ENCODE measurements at regions not wholly inside any gene's neighbourhood (a gene's known extent, or its start where the extent isn't known, plus 50 kb on each side); places are given as distances from the start of the nearest gene placed in this dataset.
"Not testable (repeated sequence)": the region's sequence is repeated elsewhere in the genome, so short reads cannot be mapped to it uniquely, and the experiment has no call there.

DNA sequence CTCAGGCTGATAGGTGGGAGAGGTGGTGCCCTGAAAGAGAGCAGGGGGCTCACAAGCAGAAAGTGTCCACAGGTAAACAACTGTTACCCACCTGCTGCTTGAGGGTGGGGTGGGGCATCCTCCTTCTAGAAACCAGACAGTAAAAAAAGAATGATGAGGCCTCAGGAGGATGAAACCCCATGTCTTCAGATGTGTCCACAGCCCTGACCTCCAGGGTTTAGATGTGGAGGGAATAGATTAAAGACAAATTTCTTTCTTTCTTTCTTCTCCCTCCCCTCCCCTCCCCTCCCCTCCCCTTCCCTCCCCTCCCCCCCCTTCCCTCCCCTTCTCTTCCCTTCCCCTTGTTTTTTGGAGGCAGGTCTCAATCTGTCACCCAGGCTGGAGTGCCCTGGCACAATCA lies 333.5 kb upstream of the NUPR2 start:
- no peak for DNase-seq

DNA sequence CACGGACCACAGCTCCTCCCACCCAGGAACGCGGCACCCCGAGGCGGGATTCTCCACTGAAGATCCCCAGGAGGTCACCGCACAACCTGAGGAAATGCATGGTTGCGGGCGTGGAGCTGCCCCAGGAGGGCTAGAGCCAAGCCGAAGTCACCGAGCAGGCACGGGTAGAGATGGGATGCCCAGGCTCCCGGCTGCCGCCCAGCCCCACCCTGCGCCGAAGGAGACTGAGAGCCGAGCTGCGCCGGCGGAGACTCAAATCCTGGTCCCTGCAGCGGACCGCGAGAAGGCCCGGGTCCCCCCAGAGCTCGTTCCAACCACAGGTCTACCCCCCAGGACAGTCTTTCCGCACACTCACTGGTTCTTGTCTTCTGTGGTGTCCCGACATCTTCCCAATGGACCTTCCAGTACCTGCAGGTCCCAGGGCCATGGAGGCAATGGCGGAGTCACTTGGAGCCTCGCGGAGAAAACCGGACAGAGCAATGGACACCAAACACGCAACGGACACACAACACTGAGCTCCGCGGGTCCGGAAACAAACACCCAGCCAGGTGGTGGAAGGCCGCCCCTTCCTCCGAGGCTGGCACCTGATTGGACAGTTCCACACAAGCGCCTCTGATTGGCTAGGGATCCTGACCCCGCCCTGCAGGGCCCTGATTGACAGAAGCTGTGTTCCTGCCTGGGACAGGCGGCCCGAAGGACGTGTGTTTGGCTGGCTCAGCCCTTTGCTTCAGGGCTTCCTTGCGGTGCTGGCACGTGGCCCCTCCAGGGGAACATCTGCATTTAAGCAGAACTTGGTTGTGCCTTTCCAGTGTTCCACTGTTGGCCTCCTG lies 331.9 kb upstream of the NUPR2 start:
- DNase-seq, result no peak

DNA sequence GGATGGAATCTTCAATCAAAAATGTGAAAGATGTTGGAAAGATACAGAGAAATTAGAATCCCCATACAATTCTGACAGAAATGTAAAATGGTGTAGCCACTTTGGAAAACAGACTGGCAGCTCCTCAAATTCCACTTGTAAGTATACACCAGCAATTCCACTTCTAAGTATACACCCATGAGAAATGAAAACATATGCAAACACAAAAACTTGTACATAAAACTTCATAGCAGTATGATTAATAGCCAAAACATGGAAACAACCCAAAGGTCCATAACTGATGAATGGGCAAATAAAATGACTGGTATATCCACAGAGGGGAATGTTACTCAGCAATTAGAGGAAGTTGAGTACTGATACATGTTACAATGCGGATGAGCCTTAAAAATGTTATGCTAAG lies 304.3 kb upstream of the NUPR2 start:
- DNase-seq, result not testable (repeated sequence)

DNA sequence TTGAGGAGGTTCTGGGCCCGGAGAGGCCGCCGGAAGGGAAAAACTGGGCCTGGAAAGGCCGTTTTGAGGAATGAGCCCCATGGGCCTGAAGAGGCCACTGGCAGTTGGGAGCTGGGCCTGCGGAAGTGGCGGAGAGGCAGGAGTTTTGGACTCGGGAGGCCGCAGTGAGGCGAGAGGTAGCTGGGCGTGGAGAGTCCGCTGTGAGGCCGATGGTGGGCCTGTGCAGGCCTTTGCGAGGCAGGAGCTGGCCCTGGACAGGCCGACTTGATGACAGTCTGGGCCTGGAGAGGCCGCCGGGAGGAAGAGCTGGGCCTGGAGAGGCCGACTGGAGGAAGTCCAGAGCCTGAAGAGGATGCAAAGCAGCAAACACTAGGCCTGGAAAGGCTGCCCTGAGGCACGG lies 259.0 kb upstream of the NUPR2 start:
- DNase-seq, result no peak

DNA sequence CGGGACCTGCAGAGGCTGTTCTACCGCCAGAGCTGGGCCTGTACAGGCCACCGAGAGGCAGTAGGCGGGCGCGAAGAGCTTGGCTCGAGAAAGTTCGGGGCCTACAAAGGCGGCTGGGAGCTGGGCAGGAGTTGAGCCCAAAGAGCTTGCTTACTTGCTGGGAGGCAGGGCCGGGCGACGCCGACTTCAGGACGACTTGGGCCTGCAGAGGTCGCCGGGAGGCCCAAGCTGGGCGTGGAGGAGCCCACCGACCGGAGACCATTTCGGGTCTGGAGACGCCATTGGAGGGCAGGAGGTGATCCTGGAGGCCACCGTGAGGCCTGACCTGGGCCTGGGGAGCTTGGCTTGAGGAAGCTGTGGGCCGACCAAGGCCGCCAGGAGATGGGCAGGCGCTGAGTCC lies 258.4 kb upstream of the NUPR2 start:
- DNase-seq, result not testable (repeated sequence)

DNA sequence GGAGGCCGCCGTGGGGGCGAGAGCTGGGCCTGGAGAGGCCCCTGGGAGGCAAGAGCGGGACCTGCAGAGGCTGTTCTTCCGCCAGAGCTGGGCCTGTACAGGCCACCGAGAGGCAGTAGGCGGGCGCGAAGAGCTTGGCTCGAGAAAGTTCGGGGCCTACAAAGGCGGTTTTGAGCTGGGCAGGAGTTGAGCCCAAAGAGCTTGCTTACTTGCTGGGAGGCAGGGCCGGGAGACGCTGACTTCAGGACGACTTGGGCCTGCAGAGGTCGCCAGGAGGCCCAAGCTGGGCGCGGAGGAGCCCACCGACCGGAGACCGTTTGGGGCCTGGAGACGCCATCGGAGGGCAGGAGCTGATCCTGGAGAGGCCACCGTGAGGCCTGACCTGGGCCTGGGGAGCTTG lies 257.1 kb upstream of the NUPR2 start:
- peak; percentile 91 for DNase-seq

DNA sequence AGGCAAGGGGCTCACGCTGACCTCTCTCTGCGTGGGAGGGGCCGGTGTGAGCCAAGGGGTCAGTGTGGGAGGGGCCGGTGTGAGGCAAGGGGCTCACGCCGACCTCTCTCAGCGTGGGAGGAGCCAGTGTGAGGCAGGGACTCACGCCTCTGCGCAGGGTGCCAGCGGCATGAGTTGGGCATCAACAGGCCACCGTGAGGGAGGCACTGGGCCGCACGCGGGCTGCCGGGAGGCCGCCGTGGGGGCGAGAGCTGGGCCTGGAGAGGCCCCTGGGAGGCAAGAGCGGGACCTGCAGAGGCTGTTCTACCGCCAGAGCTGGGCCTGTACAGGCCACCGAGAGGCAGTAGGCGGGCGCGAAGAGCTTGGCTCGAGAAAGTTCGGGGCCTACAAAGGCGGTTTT lies 255.6 kb upstream of the NUPR2 start:
- not testable (repeated sequence) for DNase-seq

DNA sequence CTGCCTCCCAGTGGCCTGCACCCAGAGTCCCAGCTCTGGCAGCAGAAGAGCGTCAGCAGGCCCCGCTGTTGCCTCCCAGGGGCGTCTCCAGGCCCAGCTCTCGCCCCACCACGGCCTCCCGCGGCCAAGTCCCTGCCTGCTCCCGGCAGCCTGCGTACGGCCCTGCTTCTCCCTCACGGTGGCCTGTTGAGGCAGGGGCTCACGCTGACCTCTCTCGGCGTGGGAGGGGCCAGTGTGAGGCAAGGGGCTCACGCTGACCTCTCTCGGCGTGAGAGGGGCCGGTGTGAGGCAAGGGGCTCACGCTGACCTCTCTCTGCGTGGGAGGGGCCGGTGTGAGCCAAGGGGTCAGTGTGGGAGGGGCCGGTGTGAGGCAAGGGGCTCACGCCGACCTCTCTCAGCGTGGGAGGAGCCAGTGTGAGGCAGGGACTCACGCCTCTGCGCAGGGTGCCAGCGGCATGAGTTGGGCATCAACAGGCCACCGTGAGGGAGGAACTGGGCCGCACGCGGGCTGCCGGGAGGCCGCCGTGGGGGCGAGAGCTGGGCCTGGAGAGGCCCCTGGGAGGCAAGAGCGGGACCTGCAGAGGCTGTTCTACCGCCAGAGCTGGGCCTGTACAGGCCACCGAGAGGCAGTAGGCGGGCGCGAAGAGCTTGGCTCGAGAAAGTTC lies 254.1 kb upstream of the NUPR2 start:
- not testable (repeated sequence) for DNase-seq

DNA sequence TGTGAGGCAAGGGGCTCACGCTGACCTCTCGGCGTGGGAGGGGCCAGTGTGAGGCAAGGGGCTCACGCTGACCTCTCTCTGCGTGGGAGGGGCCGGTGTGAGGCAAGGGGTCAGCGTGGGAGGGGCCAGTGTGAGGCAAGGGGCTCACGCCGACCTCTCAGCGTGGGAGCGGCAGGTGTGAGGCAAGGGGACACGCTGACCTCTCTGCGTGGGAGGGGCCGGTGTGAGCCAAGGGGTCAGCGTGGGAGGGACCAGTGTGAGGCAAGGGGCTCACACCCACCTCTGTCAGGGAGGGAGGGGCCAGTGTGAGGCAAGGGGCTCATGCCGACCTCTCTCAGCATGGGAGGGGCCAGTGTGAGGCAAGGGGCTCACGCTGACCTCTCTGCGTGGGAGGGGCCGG lies 251.7 kb upstream of the NUPR2 start:
- DNase-seq, result not testable (repeated sequence)

DNA sequence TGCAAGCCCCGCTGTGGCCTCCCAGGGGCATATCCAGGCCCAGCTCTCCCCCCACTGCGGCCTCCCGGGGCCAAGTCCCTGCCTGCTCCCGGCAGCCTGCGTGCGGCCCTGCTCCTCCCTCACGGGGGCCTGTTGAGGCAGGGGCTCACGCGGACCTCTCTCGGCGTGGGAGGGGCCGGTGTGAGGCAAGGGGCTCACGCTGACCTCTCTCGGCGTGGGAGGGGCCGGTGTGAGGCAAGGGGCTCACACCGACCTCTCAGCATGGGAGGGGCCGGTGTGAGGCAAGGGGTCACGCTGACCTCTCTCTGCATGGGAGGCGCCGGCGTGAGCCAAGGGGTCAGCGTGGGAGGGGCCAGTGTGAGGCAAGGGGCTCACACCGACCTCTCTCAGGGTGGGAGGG lies 251.2 kb upstream of the NUPR2 start:
- not testable (repeated sequence) for DNase-seq

DNA sequence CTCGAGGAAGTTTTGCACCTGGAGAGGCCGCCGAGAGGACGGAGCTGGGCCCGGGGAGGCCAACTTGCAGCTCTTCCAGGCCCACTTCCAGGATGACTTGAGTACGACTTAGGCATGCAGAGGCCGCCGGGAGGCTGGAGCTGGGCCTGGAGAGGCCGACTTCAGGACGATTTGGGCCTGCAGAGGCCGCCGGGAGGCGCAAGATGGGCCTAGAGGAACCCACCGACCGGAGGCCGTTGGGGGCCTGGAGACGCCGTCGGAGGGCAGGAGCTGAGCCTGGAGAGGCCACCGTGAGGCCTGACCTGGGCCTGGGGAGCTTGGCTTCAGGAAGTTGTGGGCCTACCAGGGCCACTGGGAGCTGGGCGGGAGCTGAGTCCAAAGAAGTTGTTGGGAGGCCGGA lies 250.5 kb upstream of the NUPR2 start:
- not testable (repeated sequence) for DNase-seq

DNA sequence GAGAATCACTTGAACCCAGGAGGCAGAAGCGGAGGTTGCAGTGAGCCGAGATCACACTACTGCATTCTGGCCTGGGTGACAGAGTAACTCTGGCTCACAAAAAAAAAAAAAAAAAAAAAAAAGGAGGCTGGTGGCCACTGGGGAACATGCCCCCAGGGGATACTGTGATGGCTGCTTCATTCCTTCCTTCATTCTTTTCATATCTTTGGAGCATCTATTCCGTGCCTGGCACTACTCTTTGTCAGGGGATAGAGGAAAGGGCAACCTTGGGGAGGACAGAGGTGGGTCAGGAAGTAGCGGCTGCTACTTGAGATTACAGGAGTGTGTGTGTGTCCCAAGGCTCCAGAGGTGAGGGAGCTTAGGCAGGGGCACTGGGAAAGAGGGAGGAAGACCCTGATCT lies 236.4 kb upstream of the NUPR2 start:
- not testable (repeated sequence) for DNase-seq

DNA sequence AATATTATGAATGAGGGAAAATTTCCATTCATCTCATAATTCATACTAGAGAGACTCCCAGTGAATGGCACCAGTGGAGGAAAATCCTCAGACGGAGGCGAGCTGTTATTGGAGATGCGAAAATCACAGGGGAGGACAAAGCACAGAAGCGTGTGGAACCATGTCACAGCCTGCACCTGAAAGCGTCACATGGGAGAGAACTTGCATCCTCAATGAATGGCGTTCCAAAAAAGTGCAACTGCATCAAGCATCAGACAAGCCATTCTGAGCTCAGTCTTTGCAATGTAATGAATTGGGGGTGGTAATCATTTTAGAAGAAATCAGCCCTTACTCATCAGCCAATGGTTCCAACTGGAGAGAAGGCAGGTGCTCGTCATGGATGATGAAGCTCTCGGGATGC lies 235.0 kb upstream of the NUPR2 start:
- DNase-seq, result not testable (repeated sequence)

DNA sequence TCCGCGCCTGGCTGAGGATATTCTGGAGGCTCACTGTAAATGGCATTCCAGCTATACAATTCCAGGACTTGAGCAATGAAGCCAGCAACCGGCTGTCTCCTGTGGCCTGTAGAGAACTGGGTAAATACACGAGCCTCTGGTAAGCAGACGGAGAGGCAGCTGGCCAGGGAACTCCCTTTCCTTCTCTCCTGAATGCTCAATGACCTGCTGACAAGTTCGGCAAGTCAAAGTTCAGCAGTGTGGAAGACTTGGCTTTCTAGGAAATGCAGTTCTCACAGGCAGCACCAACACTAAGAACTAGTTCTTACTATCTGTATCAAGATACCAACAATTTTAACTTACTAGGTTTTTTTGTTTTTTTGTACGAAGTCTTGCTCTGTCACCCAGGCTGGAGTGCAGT lies 232.1 kb upstream of the NUPR2 start:
- not testable (repeated sequence) for DNase-seq

DNA sequence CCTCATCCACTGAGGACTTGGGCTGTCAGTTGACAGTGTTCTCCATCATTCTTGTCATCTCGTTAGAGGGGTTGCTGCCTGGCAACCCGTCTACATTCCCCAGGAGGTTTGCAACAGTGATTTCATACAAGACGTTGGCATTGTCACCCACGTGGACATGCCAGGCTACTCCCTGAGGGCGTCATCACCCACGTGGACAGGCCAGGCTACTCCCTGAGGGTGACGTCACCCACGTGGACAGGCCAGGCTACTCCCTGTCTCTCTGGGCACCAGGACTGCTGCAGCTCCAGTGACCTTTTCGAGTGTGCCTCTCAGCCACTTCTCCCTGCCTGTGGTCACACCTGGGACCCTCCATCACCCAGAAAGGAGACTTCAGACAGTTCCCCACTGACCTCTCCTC lies 212.1 kb upstream of the NUPR2 start:
- not testable (repeated sequence) for DNase-seq

DNA sequence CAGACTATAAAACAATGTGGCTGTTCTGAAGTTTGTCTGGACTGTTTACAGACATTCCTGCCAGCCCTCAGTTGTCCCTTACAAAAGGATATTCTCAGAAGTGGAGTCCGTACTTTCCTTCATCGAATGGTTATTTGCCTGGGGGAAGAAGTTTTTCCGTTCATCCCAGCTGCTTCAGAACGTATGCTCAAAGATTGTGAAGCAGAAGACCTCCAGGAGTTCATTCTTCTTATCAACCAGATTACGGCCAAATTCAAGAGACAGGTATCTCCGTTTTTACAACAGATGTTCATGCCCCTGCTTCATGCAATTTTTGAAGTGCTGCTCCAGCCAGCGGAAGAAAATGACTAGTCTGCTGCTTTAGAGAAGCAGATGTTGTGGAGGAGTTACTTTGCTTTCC lies 174.3 kb upstream of the NUPR2 start:
- DNase-seq, result no peak

DNA sequence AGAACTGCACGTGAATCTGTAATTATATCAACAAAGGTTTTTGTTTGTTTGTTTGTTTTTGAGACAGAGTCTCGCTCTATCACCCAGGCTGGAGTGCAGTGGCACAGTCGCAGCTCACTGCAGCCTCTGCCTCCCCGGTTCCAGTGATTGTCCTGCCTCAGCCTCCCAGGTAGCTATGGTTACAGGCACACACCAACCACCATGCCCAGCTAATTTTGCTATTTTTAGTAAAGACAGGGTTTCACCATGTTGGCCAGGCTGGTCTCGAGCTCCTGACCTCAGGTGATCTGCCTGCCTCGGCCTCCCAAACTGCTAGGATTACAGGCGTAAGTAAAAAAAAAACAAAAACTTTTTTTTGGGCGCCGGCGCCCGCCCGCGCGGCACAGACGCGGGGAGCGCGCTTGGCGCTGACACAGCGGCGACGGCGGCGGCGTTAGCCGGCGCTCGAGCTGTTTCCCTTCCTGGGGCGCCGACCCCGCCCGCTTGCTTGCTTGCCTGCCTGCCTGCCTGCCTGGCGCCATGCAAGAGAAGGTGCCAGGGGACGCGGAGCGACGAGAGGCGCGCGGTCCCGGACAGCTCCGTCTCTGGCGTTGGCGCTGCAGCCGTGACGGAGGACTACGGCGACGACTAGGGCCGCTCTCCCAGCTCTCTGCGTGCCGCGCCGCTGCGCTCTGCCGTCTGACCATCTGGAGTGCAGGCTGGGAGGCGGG lies 171.4 kb upstream of the NUPR2 start:
- no peak for DNase-seq

DNA sequence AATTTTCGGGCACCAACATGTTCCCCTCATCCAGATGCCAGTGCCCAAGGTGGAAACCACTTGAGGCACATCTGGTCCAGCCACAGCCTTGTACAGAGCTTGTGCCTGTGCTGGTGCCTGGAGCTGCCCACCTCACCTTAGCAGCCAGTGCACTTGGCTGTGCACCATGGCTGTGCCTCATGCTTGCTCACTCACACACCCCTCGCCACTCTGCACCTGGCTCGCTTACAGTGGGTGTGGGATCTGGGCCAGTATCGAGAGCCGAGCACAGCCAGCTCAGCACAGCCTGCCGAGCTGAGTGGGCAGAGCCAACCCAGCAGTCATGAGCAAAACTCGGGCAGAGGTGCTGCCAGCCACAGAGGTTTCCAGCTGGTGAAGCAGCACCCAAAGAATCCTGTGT lies 139.9 kb upstream of the NUPR2 start:
- no peak for DNase-seq

DNA sequence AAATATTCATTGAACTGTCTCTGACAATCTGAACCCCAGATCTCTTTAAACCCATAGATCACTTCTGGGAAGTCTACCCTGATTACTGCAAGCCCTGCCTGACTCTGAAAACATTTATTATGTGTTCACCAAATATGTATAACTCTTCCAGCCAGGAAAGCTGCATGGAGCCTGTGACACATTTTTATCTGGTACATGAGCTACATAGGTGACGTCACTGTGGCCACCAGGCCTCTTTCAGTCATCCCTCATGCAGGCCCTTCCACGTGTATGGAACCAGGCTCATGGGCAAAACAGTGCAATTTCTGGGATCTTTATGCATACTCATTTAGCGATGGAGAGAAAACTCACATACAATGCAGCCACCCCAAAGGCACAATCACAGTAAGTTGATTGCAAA lies 133.9 kb upstream of the NUPR2 start:
- DNase-seq, result no peak

DNA sequence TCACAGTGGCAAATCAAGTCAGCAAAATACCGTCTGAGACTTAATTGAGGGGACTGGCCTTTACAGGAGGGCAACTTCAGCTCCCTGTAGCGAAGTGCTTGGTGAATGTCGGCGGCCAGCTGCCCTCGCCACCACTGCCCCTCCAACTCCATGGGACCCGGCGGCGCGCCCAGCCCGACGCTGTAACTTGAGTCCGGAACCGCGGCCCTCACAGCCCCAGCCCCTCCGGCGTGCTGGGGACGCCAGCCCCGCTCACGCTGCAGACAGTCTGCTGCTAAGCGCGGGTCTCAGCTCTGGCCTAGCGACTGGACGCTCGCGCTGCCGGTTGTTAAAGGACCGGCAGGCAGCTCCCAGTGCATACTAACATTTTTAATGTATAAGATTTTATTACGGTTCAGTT lies 113.4 kb upstream of the NUPR2 start:
- no peak for DNase-seq

DNA sequence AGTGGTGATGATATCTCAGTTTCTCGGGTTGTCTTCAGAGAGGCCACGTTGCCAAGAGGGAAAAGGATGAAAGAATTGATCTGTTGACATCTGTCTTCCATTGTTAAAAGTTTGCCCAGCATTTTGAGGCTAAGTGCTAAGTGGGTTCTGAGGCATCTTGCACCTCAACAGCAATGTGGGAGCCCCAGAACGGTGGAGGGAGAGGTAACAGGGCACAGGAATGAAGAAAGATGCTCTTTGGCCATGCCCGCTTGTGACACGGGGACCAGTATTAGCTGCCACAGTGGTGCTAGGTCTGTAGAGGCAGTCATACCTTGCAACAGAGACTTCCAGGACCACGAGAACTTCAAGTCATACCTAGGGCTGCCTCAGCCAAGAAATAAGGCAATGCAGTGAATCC lies 106.6 kb upstream of the NUPR2 start:
- DNase-seq, result no peak

DNA sequence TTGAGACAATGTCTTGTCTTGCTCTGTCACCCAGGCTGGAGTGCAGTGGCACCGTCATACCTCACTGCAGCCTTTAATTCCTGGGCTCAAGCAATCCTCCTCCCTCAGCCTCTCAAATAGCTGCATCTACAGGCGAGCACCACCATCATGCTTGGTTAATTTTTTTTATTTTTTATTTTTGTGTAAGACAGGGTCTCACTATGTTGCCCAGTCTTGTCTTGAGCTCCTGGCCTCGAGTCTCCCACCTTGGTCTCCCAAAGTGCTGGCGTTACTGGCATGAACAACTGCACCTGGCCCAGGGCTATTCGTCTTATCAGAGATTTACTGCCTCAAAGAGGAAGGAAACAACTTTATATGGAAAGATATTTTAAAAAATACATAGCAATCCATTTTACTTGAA lies 102.8 kb upstream of the NUPR2 start:
- no peak for DNase-seq

DNA sequence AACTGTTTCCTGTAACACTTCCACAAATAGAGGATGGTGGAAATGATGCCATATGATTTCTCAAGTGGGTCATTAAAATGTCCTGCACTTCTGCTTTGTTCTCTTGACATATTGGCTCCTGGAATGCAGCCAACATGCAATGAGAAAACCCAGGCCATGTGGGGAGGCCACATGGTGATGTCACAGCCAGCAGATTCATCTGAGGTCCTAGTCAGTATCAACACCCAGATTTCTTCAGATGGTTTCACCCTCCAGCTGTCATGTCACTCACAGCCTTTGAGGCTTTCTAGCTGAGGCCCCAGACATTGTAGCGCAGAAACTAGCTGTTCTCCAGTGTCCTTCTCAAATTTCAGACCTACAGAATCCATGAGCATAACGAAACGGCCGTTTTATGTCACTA lies 102.3 kb upstream of the NUPR2 start:
- DNase-seq, result no peak

DNA sequence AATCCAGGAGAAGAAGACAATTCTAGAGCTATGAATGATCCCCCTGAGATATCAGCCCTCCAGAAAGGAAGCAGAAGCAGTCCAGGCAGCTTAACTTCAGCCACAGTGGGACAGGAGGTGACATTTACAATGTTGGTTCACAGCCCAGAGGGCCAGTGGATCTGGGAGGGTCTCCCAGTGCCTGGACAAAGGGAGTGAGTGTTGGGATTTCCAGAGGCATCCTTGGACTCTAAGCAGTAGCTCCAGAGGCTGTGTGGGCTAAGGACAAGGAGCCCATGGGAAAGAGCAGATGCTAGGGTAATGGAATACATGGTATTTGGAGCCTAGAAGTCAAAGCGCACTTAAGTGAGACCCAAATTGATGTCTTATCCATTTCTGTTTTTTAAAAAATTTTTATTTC lies 97.4 kb upstream of the NUPR2 start:
- DNase-seq, result no peak

All from activated CD8-positive, alpha-beta memory T cell treated with anti-CD3 and anti-CD28 coated beads for 24 hours (primary cell).